ENCODE measurements at regions not wholly inside any gene's neighbourhood (a gene's known extent, or its start where the extent isn't known, plus 50 kb on each side); places are given as distances from the start of the nearest gene placed in this dataset.
"Not testable (repeated sequence)": the region's sequence is repeated elsewhere in the genome, so short reads cannot be mapped to it uniquely, and the experiment has no call there.

DNA sequence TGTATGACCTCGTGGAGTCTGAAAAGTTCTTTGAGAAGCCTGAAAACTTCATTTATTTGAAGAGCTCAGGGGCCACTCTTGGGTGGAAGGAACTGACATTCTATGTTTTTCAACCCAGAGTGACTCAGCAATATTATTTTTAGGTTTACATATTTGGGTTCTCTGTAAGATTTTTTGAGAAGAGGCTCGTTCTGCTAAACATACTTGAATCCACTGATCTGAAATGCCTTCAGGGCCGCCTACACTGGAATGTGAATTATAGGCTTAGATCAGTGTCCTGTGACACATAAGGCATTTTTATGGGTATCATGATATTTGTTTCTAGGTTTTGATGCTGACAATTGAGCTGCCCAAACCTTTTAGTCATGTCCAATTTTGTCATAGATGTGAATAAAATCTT lies 86.2 kb downstream of the PSAT1 start:
- DNase-seq: no peak

DNA sequence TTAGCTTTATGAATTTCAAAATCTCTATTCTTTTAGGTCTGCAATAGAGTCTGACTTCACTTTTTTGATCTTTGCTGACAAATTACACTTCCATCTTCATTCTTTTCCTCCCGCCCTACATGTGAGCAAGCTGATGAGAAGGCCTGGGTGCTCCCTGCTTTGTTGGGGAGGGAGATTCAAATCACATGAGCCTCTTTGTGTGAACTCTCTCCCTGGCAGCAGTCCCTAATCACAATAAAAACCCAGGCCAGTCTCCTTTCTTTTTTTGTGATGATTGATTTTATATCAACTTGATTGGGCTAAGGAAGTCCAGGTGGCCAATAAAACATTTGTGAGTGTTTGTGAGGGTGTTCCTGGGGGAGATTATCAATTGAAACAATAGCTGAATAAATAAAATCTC lies 89.4 kb downstream of the PSAT1 start:
- DNase-seq: no peak

DNA sequence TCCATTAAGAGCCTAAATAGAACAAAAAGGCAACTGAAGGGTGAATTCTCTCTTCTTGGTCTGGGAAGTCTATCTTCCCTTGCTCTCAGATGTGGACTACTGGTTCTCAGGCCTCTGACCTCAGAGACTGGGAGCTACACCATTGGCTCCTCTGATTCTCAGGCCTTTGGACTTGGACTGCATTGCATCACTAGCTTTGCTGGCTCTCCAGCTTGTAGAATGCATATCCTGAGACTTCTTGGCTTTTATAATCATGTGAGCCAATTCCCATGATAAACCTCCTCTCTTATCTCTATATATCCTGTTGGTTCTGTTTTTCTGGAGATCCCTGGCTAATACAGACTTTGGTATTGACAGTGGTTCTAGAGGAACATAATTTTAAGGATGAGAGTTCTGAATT lies 89.8 kb downstream of the PSAT1 start:
- DNase-seq: no peak

DNA sequence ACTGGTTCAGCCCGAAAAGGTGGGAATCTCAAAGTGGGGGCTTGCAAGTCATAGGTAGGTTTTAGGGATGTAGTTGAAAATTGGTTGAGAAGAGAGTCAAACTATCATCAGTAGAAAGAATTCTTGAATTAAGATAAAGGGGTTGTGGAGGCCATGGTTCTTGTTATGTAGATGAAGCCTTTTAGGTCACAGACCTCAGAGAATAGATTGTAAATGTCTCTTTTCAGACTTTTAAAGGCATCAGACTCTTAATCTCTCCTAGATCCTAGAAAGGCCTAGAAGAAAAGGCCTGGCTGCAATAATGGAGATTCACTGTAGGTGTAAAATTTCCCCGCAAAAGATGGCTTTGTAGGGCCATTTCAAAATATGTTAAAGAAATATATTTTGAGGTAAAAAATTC lies 96.4 kb downstream of the PSAT1 start:
- DNase-seq: no peak

DNA sequence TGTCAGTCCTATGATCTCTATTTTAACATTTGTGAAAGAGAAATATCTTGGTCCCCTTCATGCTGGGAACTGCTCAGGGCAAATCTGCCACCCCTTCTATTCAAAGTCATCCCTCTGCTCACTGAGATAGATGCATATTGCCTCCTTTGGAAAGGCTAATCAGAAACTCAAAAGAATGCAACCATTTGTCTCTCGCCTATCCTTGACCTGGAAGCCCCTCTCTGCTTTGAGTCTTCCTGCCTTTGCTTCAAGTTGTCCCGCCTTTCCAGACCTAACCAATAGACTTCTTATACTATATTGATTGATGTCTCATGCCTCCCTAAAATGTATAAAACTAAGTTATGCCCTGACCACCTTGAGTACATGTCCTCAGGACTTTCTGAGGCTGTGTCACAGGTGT lies 97.0 kb downstream of the PSAT1 start:
- no peak for DNase-seq

DNA sequence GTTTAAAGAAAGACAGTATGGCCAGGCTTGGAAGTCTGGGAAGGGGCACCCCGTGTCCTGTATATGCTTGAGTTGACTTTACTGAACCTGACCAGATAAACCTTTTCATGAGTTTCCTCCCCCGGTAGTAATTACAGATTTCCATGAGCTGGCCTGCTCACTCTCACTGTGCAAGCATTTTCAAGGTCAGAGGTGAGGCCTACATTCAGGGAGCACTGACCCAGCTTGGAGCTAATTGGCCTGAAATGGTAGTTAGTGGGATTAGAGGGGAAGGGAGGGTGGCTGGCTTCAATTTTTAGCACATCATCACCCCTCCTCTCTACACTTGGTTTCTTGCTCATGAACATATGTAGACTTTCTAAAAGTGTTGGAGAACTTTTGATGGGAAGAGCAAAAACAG lies 99.2 kb downstream of the PSAT1 start:
- DNase-seq: no peak

DNA sequence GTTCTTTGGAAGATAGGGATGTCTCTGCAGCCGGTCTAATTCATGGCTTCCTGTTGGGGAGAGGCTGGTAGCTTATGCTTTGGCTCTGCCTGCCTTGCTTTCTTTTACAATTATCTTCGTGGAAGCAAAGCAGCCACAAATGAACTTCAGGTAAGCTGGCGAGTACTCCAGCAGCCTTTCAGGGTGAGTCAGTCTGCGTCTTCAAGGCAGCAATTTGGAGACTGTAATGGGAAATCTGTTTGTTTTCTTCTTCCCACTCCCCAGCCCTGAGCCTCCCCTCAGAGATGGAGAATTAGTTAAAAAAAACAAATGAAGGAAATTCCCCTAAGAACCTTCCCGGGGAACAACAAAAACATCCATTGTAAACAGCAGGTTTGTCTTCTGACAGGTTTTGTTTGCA lies 100.1 kb downstream of the PSAT1 start:
- DNase-seq: no peak

DNA sequence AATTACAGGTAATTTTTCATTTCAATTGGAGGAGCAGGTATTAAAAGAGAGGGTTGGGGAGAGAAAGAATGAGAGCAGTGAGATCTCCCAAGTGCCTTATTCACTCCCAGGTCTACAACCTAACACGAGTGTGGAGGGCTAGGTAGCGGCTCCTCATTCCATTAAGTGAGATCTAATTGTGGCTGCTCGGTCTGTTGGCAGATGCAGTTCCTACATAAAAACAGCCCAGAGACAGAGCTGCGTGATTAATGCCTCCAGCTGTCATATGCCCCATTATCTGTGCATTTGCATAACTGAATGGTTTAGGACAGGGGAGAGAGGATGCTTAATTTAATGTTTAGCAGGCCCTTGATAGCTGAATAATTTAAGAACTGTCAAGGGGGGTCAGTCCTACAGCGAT lies 100.5 kb downstream of the PSAT1 start:
- DNase-seq: no peak

DNA sequence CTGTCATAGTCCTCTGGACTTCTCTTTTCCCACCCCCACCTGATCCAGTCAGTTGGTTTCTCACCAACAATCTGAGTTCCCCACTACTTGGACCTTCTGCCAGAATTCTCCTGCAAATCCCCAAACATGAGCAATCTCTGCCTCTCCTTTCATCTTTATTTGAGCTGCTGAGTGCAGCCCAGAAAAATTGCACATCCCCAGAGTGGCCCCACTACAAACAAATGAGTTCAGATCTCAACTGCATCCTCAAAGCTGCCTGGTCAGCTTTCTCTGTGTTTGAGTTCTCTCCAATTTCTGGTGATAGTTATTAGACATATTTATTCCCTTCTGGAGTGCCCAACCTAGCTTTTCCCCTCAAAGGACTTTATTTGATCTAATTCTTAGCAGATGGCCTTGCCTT lies 102.2 kb downstream of the PSAT1 start:
- DNase-seq: no peak

DNA sequence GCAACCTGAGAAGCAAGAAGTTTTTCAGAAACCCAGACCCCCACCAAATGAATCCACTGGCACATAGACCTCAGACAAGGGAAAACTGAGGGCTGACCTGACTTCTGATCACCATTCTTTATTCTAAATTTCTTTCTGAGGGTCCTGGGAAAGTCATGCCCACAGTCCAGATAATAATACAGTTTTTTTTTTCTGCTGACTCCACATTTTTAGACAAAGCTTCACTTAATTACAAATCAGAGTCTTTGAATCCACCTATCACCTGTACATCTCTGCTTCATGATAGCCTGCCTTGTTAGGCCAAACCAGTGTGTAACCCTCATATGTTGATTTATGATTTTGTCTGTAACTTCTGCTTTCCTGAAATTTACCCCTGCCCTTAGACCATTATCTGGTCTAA lies 103.6 kb downstream of the PSAT1 start:
- DNase-seq: no peak

DNA sequence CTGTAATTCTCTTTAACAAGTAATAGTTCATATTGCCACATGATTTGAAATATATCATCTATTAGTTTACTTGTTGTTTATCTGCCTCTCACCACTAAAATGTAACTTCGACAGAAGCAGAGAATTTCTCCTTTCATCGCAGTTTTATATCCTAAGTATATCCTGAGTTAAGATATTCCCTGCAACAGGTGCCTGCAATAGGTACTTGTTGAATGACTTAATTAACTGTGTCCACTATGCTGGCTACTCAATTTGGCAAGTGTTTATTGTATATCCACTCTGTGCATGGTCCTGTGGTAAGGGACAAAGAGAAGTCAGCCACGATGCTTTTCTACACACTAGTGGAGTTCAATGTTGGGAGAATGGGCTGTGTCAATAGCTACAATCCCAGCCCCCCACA lies 108.5 kb downstream of the PSAT1 start:
- no peak for DNase-seq

DNA sequence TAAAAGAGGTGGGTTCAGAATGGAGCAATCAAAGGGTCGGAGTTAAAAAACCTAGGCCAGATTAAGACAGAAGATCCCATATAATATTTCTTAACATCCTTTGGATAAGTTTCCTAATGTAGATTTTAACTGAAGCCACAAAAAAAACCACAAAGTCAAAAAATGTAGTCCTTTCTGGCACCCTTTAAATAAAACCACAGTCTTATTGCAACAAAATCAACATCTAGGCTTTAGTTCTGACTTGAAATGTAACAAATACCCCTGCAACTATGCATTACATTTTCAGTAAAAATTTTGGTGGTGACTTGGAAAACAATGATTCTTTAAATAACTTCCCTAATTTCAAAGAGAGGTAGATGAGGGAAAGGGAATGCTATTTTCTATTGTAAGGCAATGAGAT lies 109.2 kb downstream of the PSAT1 start:
- DNase-seq: no peak

DNA sequence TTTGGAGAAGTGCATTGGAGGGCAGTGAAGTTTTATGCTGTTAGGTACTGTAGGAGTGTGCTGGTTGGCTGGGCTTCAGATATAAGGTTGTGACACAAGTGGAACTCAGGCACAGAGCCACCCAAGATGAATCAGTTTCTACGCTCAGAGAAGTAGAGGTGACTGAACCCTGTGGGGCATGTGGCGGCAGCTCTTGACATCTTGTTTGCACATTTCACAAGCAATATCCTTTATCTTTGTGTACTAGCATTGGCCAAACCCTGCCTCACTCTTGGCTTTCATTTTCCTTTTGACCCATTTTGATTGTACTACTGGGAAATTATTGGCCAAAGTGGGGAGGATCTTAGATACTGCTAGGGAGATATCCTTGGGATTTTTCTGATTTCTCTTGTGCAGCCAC lies 110.0 kb downstream of the PSAT1 start:
- DNase-seq: no peak

DNA sequence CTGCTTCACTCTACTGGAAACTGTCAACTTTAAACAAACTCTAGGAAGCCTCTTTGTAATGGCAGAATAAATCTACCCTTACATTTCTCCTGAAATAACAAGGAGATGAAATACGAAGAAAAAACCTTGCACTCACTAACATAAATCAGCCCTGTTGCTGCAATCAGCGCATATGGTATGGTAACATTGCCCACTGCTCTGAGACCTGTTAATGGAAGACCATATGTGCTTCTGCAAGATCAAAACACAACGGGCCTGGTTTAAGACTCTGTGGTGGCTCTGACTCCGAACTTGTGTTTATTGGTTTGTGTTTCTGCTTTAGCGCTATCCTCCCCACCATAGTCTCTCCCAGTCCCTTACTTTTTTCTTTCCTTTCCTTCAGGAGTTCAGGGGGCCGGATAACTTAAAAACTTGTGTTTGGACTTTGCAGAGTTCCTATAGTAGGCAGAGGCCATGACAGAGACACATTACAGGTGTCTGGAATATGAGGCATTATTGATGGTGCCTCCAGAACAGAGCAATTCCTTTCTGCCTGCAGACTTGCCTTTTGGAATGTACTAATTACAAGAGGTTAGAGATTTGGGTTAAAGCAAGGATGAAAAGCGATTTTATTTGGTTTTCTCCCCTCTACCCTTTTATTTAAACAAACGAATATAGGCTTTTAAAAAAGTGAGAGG lies 110.8 kb downstream of the PSAT1 start:
- DNase-seq: no peak

DNA sequence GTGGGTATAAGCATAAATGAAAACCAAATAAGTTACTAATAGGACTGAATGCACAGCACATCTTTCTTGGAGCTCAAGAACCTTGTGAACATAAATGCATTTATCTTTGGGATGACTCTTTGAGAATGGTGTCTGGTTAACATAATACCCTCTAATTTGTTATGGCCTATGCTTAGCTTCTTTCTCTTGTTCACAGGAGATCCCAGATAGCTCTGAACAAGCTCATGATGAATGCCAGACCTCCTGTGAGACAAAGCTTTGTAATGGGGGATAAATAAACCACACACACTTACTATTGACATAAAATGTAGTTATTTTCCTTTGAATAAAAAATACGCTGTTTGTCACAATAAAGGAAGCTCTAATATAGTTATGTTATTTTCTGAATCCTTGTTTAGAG lies 111.5 kb downstream of the PSAT1 start:
- no peak for DNase-seq

DNA sequence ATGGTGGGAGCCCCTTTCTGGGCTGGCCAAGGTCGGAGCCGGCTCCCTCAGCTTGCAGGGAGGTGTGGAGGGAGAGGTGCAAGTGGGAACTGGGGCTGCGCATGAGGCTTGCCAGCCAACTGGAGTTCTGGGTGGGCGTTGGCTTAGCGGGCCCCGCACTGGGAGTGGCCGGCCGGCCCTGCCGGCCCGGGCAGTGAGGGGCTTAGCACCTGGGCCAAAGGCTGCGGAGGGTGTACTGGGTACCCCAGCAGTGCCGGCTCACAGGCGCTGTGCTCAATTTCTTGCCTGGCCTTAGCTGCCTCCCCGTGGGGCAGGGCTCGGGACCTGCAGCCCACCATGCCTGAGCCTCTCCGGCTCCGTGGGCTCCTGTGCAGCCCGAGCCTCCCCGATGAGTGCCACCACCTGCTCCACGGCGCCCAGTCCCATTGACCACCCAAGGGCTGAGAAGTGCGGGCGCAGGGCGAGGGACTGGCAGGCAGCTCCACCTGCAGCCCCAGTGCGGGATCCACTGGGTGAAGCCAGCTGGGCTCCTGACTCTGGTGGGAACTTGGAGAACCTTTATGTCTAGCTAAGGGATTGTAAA lies 113.1 kb downstream of the PSAT1 start:
- not testable (repeated sequence) for DNase-seq

DNA sequence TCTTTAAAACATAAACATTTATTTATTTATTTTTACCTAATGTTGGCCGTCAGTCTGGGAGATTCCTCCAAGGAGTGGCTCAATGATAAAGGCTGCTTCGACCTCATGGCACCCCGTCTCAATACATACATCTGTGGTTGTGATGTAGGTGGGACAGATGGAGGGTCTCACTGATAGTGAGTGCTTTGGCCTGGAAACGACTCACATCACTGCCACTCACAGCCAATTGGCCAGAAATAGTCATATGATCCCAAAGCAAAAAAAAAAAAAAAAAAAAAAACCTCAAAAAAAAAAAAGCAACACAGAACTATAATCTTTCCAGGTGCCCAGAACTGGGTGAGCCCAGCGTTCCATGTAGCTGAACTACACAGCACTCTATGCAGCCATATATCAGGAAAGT lies 125.4 kb downstream of the PSAT1 start:
- no peak for DNase-seq

DNA sequence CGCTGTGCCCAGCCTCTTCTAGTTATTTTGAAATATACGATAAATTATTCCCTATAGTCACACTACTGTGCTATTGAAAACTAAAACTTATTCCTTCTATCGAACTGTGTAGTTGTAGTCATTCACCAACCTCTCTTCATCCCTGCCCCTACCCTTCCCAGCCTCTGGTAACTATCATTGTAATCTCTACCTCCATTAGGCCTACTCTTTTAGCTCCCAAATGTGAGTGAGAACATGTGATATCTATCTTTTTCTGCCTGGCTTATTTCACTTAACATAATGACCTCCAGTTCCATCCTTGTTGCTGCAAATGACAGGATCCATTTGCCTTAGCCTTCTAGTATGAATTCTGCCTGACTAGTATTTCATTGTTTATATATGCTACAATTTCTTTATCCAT lies 127.4 kb downstream of the PSAT1 start:
- no peak for DNase-seq

DNA sequence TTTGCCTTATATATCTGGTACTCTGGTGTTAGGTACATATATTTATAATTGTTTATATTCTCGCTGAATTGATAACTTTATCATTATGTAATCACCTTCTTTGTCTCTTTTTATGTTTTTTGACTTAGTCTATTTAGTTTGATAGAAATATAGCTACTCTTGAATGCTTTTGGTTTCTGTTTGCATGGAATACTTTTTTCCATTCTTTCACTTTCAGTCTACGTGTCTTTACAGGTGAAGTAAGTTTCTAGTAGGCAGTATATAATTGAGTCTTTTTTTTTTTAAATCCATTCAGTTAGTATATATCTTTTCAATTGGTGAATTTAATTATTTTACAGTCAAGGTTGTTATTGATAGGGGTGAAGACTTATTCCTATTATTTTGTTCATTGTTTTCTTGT lies 131.7 kb downstream of the PSAT1 start:
- no peak for DNase-seq

DNA sequence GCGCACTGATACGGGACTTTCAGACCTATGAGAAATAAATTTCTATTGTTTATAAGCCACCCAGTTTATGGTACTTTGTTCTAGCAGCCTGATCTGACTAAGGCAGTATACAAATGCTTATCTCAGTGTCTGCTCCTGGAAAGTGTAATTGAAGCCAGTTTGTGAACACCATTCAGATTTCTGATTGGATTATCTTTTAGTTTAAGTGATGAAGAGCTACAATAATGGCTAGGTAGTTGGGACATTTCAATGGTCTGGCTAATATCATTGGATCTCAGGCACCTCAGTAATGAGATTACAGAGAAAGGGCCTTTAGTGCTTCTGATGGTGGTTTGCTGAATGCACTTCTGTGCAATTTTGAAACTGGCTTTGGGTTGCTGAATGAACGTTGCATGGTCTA lies 133.5 kb downstream of the PSAT1 start:
- no peak for DNase-seq

DNA sequence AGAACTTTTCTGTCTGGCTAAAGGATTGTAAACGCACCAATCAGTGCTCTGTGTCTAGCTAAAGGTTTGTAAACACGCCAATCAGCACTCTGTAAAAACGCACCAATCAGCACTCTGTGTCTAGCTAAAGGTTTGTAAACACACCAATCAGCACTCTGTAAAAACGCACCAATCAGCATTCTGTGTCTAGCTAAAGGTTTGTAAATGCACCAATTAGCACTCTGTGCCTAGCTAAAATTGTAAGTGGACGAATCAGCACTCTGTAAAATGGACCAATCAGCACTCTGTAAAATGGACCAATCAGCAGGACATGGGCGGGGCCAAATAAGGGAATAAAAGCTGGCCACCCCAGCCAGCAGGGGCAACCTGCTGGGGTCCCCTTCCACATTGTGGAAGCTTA lies 134.1 kb downstream of the PSAT1 start:
- DNase-seq: not testable (repeated sequence)

DNA sequence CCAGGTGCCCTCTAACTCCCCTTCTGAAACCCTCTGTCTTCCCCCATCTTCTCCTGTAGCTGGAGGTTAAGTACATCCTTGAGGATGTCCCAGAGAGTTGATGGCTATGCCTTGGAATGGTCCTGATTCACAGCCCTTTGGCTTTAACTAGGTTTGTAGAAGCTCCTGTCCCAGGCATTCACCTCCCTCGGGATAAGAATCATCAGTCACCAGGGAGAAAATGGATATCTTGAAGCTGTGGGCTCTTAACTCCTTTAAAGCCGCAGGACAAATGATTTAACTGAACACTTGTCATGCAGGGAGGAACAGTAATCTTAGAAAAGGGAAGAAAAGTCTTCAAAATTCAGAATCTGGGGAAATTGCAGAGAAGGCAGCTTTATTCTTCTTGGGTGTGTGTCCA lies 139.9 kb downstream of the PSAT1 start:
- no peak for DNase-seq

DNA sequence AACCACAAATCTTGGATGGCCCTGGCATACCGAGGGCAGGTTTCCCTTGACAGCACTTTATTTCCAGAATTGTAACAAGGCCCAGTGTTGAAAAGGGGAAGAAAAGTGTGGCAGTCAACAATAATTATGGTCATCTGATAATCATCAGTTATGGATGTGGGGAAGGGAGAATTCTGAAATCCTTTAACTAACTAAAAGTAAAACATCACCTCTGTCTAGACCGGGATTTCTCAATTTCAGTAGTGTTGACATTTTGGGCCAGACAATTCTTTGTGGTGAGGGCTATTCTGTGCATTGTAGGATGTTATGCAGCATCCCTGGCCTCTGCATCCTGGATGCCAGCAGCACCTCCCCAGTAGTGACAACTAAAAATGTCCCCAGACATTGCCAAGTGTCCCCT lies 140.4 kb downstream of the PSAT1 start:
- DNase-seq: no peak

DNA sequence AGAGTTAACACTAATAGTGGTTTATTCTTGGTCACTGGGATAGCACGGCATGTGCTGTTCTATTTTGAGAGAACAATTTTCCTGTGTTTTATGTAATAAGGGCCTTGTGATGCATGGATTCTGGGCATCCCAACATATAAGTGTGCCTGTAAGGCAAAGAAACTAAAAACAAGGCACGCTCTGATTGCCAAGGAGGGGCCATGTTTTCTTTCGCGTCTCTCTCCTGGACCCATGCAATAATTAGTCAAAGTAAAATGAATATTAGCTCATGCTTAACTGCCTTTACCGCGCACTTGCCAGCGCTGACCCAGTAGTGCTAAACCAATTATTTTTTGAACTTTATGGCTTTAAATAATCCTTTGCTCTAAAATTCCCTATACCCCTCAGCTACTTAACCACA lies 140.9 kb downstream of the PSAT1 start:
- DNase-seq: no peak
